ENCODE measurements at regions not wholly inside any gene's neighbourhood (a gene's known extent, or its start where the extent isn't known, plus 50 kb on each side); places are given as distances from the start of the nearest gene placed in this dataset.

- TF ChIP-seq ZBTB4 (CRISPR knock-in tag; IDR thresholded peaks at IDR 0.05) (no peak), ATF7 (IDR thresholded peaks at IDR 0.05; ENCODE audit: low read depth) (no peak), SREBF2 (IDR thresholded peaks at IDR 0.05; ENCODE audit: low read length) (no peak), MYC (IDR thresholded peaks at IDR 0.05; ENCODE audit: insufficient read depth, insufficient read length, insufficient replicate concordance, low read length, severe bottlenecking) (no peak), RELA (IDR thresholded peaks at IDR 0.05; ENCODE audit: borderline replicate concordance, partially characterized antibody) (no peak), CREM (IDR thresholded peaks at IDR 0.05; ENCODE audit: low read depth) (no peak), IKZF1 (conservative IDR thresholded peaks at IDR 0.05) (no peak), RELB (IDR thresholded peaks at IDR 0.05; ENCODE audit: low read depth) (no peak), CHD1 (IDR thresholded peaks at IDR 0.05; ENCODE audit: low read depth, low read length) (no peak)
These were observed 247.9 kb upstream of the PCDH15 start (continued) for GRCh38 chr10:55048830-55049498.
